ENCODE measurements at regions not wholly inside any gene's neighbourhood (a gene's known extent, or its start where the extent isn't known, plus 50 kb on each side); places are given as distances from the start of the nearest gene placed in this dataset.

- Histone ChIP-seq H3K4me1 (ENCODE audit: control insufficient read depth, extremely low read depth, insufficient read depth, low read length) (no peaks in the 10 kb centered on the region), H3K27me3 (ENCODE audit: control insufficient read depth in 2 of 2, insufficient read depth in 2 of 2, low read length in 2 of 2) (no peaks in the 10 kb centered on the region), H3K79me2 (ENCODE audit: control insufficient read depth, insufficient read depth, low read length) (no peaks in the 10 kb centered on the region), H3K4me2 (ENCODE audit: insufficient read depth, low read length) (no peak overlapping the region), H3K9me3 (replicated peaks; ENCODE audit: control insufficient read depth, insufficient read depth, low read length) (no peaks in the 10 kb centered on the region), H3K9ac (replicated peaks; ENCODE audit: extremely low read depth, insufficient read depth, low read length) (no peak overlapping the region), H3K27ac (ENCODE audit: insufficient read depth, low read depth, low read length) (no peak overlapping the region), H2AFZ (ENCODE audit: low read depth, low read length) (no peak overlapping the region), H3K36me3 (ENCODE audit: control insufficient read depth in 2 of 2, extremely low read depth in 1 of 2, insufficient read depth in 2 of 2, low read length in 2 of 2) (no peaks in the 10 kb centered on the region), H3K9me1 (replicated peaks; ENCODE audit: control insufficient read depth, extremely low read depth, insufficient read depth, low read length) (no peaks in the 10 kb centered on the region), H3K4me3 (replicated peaks in 1 of 3; ENCODE audit: insufficient read depth in 1 of 3, low read depth in 1 of 3, low read length in 3 of 3) (no peak overlapping the region), H4K20me1 (replicated peaks; ENCODE audit: control insufficient read depth, extremely low read depth, insufficient read depth, low read length) (no peaks in the 10 kb centered on the region)
- TF ChIP-seq FOS (IDR thresholded peaks at IDR 0.05; ENCODE audit: borderline replicate concordance, insufficient read depth, low read length) (no peak), MAX (IDR thresholded peaks at IDR 0.05; ENCODE audit: insufficient read depth, insufficient read length) (no peak), JUN (IDR thresholded peaks at IDR 0.05; ENCODE audit: borderline replicate concordance, insufficient read depth, insufficient read length, low read depth) (no peak), MYC (IDR thresholded peaks at IDR 0.05; ENCODE audit: low read depth, low read length) (no peak), POLR2AphosphoS5 (IDR thresholded peaks at IDR 0.05; ENCODE audit: insufficient read depth, low read depth, low read length) (no peak), POLR2A (IDR thresholded peaks at IDR 0.05; ENCODE audit: low read depth, low read length) (no peak), EZH2 (IDR thresholded peaks at IDR 0.05; ENCODE audit: borderline replicate concordance, low read depth, low read length, severe bottlenecking) (no peak), GATA2 (IDR thresholded peaks at IDR 0.05; ENCODE audit: insufficient read depth, insufficient read length, low read depth, low read length) (no peak)
- TF ChIP-seq, protein P1, sequence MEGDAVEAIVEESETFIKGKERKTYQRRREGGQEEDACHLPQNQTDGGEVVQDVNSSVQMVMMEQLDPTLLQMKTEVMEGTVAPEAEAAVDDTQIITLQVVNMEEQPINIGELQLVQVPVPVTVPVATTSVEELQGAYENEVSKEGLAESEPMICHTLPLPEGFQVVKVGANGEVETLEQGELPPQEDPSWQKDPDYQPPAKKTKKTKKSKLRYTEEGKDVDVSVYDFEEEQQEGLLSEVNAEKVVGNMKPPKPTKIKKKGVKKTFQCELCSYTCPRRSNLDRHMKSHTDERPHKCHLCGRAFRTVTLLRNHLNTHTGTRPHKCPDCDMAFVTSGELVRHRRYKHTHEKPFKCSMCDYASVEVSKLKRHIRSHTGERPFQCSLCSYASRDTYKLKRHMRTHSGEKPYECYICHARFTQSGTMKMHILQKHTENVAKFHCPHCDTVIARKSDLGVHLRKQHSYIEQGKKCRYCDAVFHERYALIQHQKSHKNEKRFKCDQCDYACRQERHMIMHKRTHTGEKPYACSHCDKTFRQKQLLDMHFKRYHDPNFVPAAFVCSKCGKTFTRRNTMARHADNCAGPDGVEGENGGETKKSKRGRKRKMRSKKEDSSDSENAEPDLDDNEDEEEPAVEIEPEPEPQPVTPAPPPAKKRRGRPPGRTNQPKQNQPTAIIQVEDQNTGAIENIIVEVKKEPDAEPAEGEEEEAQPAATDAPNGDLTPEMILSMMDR (IDR thresholded peaks at IDR 0.05; ENCODE audit: extremely low read depth in 1 of 2, insufficient read depth in 1 of 2, low read depth in 1 of 2, low read length in 2 of 2), result no peak
- POLR2A ChIA-PET, result no interaction called here
- FAIRE-seq (no peak), DNase-seq (ENCODE audit: low read depth, low spot score) (no peak)
- BruUV-seq (replicated peaks), result no TSS peak
- CTCF ChIA-PET, result no interaction called here
- intact Hi-C loops (cut with micrococcal nuclease) (no loop called here), dilution Hi-C loops (cut with MboI; ENCODE audit: extremely low pct_ligation_motif_present, low sequenced_read_pairs) (no loop called here)
These were observed 368.4 kb downstream of the MAN2A1 start for GRCh38 chr5:110058175-110058574.

Data from endothelial cell of umbilical vein (primary cell).